ENCODE measurements at regions not wholly inside any gene's neighbourhood (a gene's known extent, or its start where the extent isn't known, plus 50 kb on each side); places are given as distances from the start of the nearest gene placed in this dataset.
A peak's percentile ranks its signal among the peaks of the same experiment; 100 is the strongest.

DNA sequence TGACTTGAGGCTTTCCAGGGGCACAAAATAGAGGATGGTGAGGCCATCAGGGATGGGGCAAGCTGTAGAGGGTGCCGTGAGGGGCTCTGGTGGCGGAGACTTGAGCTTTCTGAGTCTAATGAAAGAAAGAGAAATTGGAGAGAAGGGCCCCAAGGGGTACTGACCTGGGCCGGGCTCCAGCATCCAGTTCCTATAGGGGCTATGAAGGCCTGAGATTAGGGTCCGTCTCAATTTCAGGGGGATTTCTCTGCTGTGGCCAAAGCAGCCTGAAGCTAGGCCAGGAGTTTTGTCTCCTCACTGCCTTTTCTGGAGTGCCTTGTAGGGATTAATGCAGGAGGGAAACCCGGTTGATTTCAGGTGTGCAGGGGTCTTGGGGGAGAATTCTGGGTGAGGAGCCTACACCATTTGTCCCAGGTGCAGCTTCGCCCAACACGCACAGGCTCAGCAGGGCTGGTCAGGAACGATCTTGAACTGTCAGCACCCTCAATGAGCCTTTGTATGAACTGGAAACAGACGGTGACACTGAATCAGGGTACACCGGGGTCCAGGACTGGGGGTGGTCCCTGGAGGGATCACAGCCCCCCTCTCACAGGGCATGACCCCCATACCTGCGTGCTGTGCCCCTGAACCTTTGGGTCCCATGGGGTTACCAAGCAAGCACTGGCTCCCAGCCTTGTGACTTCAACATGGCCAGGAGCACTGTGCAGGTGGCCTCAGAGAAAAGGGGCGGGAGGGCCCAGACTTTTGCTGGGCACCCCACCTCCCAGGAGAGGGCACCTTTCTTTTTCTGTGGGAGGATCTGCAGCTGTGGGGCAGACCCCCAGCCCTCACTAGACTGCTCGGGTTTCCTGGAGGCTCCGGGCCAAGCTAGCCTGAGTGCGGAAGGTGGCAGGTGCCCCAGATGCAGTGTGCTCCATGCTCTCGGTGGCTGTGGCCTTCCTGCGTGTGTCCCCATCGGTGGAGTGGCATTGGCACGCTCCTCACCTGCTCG, 122.9 kb upstream of the RET start:
- WGBS: 93% methylated on average over 11 of the region's 20 CpGs
- peak; percentile 43 to 49 for DNase-seq (ENCODE audit: low spot score in 2 of 2)
- H3K4me1 ChIP-seq: peaks cover 21% of the 10 kb centered on the region
- no peak for TF ChIP-seq POLR2A (IDR thresholded peaks at IDR 0.05)
- TF ChIP-seq, protein P1, sequence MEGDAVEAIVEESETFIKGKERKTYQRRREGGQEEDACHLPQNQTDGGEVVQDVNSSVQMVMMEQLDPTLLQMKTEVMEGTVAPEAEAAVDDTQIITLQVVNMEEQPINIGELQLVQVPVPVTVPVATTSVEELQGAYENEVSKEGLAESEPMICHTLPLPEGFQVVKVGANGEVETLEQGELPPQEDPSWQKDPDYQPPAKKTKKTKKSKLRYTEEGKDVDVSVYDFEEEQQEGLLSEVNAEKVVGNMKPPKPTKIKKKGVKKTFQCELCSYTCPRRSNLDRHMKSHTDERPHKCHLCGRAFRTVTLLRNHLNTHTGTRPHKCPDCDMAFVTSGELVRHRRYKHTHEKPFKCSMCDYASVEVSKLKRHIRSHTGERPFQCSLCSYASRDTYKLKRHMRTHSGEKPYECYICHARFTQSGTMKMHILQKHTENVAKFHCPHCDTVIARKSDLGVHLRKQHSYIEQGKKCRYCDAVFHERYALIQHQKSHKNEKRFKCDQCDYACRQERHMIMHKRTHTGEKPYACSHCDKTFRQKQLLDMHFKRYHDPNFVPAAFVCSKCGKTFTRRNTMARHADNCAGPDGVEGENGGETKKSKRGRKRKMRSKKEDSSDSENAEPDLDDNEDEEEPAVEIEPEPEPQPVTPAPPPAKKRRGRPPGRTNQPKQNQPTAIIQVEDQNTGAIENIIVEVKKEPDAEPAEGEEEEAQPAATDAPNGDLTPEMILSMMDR (IDR thresholded peaks at IDR 0.05): no peak
- no peak for TF ChIP-seq POLR2AphosphoS5 (IDR thresholded peaks at IDR 0.05)
- no peak for TF ChIP-seq EP300 (IDR thresholded peaks at IDR 0.05)
- no peak overlapping the region for H3K4me3 ChIP-seq
- H3K27ac ChIP-seq: no peak overlapping the region
- H3K36me3 ChIP-seq: no peaks in the 10 kb centered on the region
- no peaks in the 10 kb centered on the region for H3K9me3 ChIP-seq
- H3K27me3 ChIP-seq: peaks cover 12% of the 10 kb centered on the region

- TF ChIP-seq POLR2A (IDR thresholded peaks at IDR 0.05): no peak
- TF ChIP-seq, protein P1 (IDR thresholded peaks at IDR 0.05): no peak
- no peak for TF ChIP-seq EP300 (IDR thresholded peaks at IDR 0.05)
- TF ChIP-seq POLR2AphosphoS5 (IDR thresholded peaks at IDR 0.05): no peak
- peak; percentile 22 to 65 for DNase-seq (ENCODE audit: low spot score in 2 of 2)
- peaks cover 12% of the 10 kb centered on the region for H3K27me3 ChIP-seq
- peaks cover 23% of the 10 kb centered on the region for H3K4me1 ChIP-seq
- WGBS: no CpG with 5 or more reads among the region's 4 CpGs
- H3K36me3 ChIP-seq: no peaks in the 10 kb centered on the region
- no peak overlapping the region for H3K27ac ChIP-seq
- H3K4me3 ChIP-seq: no peak overlapping the region
- no peaks in the 10 kb centered on the region for H3K9me3 ChIP-seq
Observed at GRCh38 chr10:42954766-42955492, 121.9 kb upstream of the RET start.

DNA sequence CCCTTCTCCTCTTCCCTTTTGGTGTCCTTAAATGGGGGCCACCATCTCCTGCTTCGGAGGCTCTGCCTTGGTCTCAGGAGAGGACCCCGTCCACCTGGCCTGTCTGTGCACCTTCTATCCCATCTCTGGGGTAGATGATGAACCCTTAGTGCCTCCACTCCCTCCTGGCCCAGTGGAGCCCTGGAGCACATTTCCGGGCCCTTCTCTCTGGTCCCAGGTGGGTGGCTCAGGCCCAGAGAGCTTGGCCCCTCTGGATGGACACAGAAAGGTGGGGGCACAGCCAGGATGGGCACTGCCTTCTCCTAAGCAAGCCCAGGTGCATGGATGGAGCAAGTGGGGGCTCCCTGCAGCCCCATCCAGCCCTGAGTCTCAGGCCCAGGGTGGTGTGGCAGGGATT, 121.4 kb upstream of the RET start:
- H3K36me3 ChIP-seq: no peaks in the 10 kb centered on the region
- peak; percentile 24 to 56 for DNase-seq (ENCODE audit: low spot score in 2 of 2)

DNA sequence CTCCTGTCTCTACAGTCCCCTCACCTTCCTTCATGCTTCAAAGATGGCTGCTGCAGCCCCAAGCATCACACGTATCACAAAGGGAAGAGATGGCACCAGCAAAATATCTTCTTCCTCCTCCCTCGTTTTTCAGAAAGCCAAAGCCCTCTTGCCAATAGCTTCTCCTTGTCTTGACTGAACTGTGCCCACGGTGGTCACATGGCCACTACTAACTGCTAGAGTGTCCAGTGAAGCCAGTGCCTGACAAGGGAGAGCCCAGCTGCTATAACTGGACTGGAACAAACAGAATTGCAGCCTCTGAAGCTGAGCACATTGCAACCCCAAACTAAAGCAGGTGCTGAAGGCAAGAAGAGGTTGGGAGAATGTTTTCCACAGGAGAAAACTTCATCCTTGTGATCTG, 120.8 kb upstream of the RET start:
- Histone ChIP-seq H3K36me3 (no peaks in the 10 kb centered on the region), H3K4me3 (no peak overlapping the region), H3K27ac (no peak overlapping the region), H3K27me3 (peaks cover 10% of the 10 kb centered on the region), H3K4me1 (peaks cover 28% of the 10 kb centered on the region), H3K9me3 (no peaks in the 10 kb centered on the region)
- WGBS: 92% methylated on average over 3 of the region's 3 CpGs
- no peak for TF ChIP-seq EP300 (IDR thresholded peaks at IDR 0.05)
- no peak for TF ChIP-seq POLR2AphosphoS5 (IDR thresholded peaks at IDR 0.05)
- TF ChIP-seq POLR2A (IDR thresholded peaks at IDR 0.05): no peak
- TF ChIP-seq, protein P1 (IDR thresholded peaks at IDR 0.05): no peak
- DNase-seq (ENCODE audit: low spot score in 2 of 2): peak in 1 of 2 donors; percentile 24

More for the DNA sequence above, 121.4 kb upstream of the RET start:
- Histone ChIP-seq H3K9me3 (no peaks in the 10 kb centered on the region), H3K4me1 (peaks cover 26% of the 10 kb centered on the region), H3K27me3 (peaks cover 12% of the 10 kb centered on the region), H3K27ac (no peak overlapping the region), H3K4me3 (no peak overlapping the region)
- TF ChIP-seq POLR2A (IDR thresholded peaks at IDR 0.05): no peak
- no peak for TF ChIP-seq POLR2AphosphoS5 (IDR thresholded peaks at IDR 0.05)
- TF ChIP-seq EP300 (IDR thresholded peaks at IDR 0.05): no peak
- TF ChIP-seq, protein P1 (IDR thresholded peaks at IDR 0.05): no peak
- WGBS: 88% methylated on average over 2 of the region's 3 CpGs

All from suprapubic skin (tissue), 4 donors.